ENCODE measurements at regions not wholly inside any gene's neighbourhood (a gene's known extent, or its start where the extent isn't known, plus 50 kb on each side); places are given as distances from the start of the nearest gene placed in this dataset.

- no peak for DNase-seq (ENCODE audit: low read depth in 2 of 3, low spot score in 2 of 3)
These were observed 139.0 kb downstream of the IRX1 start for GRCh38 chr5:3734632-3735031.

- no peak for DNase-seq (ENCODE audit: low read depth in 2 of 3, low spot score in 2 of 3)
These were observed 140.8 kb downstream of the IRX1 start for GRCh38 chr5:3736466-3736865.

DNA sequence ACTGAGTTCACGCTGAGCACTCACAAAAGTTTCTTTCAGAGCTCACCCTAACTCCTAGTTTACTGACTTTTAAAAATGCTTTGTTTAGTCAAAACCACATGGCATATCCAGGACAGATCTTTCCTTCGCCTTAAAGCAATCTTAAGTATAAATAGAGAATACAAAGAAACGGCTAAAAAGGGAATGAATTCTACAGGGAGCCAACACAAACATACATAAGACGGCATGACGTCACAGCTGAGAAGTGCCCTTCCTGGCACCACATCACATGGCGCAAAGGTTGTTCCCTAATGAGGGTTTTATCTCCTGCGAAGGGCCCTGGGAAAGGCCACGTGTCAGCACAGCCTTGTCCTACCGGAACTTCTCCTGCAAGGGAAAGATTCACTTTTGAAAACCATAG, 141.3 kb downstream of the IRX1 start:
- no peak for DNase-seq (ENCODE audit: low read depth in 2 of 3, low spot score in 2 of 3)

DNA sequence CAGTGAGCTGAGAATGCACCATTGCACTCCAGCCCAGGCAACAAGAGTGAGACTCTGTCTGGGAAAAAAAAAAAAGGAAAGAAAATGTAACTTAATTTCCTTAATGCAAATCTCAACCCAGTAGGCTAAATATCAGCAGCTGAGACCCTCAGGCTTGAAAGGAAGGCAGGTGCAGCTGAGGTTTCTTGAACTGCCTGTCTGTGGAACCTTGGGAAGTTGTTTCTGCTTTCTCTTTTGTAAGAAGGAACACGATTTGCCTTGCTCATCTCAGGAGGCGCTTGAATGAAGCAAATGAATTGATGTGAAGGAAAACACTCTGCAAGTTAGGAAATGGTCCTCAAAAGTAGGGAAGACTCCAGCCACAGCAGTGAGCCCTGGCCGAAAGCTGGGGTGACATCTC, 143.3 kb downstream of the IRX1 start:
- DNase-seq (ENCODE audit: low read depth in 2 of 3, low spot score in 2 of 3) = no peak

DNA sequence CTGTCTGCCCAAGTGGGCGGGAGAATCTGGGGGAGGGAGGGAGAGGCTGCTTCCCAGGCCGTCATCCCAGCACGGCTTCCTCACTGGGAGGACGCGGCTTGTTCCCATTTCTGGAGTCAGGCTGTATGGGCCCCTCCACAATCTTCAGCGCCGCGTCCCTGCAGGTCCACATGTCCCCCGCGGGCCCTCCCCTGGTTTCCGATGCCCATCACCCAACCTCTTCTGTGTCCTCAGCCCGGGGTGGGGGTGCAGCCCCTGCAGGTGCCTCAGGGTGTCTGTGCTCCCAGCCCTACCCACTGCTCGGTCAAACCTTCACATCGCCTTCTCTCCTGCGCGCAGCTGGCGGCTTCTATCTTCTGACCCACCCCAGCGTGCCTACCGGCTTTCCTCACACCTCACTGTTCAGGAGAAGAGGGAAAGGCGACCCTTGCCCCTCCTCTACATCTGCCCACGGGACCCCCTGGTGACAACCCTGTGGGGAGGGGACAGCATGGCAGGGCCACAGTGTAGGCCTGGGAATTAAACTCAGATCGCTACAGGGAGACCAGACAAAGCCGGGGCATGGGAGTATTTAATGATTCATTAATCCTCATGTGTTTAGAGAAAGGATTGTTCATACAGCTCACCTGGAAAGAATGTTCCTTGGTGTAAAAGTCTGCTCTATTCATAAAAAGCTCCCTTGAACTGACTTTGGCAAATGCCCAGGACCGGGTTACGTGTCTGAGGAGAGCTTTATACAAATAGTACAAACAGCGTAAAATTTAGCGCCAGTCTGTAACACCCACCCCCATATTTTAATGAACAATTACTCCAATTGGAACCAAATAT, 145.1 kb downstream of the IRX1 start:
- no peak for DNase-seq (ENCODE audit: low read depth in 2 of 3, low spot score in 2 of 3)

GRCh38 chr5:3741374-3741770, 145.7 kb downstream of the IRX1 start:
- DNase-seq (ENCODE audit: low read depth in 2 of 3, low spot score in 2 of 3) = no peak

DNA sequence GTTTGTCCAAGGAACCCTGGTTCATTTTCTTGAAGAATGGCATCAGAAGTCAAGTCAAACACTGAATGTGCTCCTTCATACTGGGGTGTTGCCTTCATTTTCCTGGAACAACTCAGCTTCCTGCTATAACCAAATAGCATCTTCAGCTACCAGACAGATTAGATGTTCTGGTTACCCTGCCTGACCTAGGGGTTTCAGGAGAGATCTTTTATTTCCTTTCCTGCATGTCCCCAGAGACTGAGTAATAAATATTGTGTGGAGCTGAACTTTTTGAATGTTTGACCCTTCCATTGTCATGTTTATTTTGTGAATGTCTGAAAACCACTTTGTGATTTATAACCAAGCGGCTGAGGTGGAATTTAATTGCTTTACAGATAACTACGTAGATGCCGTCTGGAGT, 147.1 kb downstream of the IRX1 start:
- DNase-seq (ENCODE audit: low read depth in 2 of 3, low spot score in 2 of 3) = no peak

- no peak for DNase-seq (ENCODE audit: low read depth in 2 of 3, low spot score in 2 of 3)
These were observed 156.2 kb downstream of the IRX1 start for GRCh38 chr5:3751846-3752245.

DNA sequence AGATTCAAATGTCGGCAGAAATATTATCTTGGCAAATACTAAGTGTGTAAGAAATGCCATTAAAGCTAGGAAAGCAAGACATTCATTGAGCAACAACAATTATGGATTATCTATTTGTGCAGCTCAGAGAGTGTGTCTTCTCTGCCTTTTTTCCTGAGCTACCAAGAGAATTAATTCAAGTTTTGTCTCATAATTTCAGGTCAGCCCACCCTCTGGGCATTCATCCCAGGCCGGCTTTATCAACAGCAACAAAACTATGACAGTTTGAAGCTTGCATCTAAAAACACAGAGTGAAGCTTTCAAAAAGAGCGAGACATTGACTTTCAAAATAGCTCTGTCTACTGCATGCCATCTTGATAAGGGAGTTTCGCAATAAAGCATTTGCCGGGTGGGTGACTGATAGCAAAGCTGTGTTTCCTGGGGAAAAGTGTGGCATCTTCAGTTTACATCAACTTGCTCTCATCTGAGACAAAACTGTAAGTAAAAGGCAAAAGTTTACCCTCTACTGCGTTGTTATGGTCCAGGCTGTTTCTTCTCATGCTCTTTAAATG, 182.4 kb downstream of the IRX1 start:
- peak in 1 of 3 donors; percentile 33 for DNase-seq (ENCODE audit: low read depth in 2 of 3, low spot score in 2 of 3)

GRCh38 chr5:3778945-3779344, 183.3 kb downstream of the IRX1 start:
- no peak for DNase-seq (ENCODE audit: low read depth in 2 of 3, low spot score in 2 of 3)

- DNase-seq (ENCODE audit: low read depth in 2 of 3, low spot score in 2 of 3) = no peak
These were observed 184.6 kb downstream of the IRX1 start for GRCh38 chr5:3780278-3780677.

DNA sequence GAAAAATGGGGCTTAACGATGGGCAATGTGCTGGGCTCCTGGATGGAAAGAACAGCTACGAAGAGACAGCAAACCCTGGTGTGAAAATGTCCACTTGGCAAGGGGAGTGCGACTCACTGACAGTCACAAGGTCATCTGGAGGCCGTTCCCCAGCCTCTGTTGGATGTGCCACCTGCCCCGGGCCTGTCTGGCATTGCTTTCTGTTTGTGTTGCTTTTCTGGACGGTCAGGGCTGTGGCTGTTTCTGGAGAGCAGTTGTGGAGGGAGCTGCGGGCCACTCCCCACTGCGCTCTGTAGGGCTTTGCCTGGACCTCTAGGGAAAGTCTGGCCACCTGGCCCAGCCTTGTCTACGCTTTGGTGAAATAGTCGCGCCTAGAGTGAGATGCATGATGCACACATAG, 185.3 kb downstream of the IRX1 start:
- no peak for DNase-seq (ENCODE audit: low read depth in 2 of 3, low spot score in 2 of 3)

DNA sequence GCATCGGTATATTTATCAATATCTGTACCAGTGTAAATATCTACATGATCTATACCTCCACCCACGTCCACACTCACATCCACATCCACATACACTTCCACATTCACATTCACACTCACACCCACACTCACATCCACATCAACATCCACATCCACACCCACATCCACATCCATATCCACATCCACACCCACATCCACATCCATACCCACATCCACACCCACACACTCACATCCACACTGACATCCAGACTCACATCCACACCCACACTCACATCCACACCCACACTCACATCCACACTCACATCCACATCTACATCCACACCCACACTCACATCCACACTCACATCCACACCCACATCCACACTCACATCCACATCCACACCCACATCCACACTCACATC, 189.2 kb downstream of the IRX1 start:
- no peak for DNase-seq (ENCODE audit: low read depth in 2 of 3, low spot score in 2 of 3)

- no peak for DNase-seq (ENCODE audit: low read depth in 2 of 3, low spot score in 2 of 3)
These were observed 190.5 kb downstream of the IRX1 start for GRCh38 chr5:3786165-3786564.

DNA sequence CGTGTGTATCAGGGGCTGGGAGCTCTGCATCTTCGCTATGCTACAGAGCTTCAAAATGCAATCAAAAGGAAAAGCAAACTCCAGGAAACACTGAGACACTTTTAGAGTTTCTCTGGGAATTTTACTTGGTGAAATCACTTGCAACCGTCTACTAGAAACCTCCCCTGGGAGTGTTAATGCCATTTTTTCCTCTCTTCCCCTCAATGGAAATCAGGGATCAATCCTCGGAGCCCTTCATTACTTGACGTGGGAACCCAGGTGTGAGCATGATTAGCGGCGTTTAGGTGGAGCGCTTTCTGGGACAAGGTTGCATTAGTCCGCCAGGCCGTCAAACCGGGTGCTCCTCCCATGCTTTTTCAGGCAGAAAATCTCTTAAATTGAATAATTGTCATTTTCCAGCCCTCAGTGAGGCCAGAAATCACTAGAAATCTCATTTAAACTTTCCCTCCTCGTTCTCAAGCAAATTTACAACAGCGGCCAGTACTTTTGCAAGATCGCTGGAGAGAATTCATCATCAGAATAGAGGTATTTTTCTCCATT, 191.3 kb downstream of the IRX1 start:
- no peak for DNase-seq (ENCODE audit: low read depth in 2 of 3, low spot score in 2 of 3)

DNA sequence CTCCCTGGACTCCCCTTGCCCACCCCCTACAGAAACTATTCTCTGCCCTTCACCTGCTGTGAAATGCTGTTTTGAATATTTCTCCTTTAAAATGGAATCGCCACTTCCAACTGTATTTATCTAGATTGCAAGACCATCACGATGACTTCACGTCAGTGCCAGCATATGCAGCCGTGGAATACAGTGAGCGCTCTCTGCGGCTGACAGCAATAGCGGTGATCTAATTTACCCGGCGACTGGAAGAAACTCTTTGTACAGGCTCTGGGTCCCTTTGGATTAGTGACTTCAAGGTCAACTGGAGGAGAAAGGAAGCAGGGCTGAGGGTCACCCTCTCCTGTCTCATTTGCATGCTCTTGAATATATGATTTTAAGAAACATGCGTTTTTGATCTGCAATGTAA, 192.0 kb downstream of the IRX1 start:
- no peak for DNase-seq (ENCODE audit: low read depth in 2 of 3, low spot score in 2 of 3)

DNA sequence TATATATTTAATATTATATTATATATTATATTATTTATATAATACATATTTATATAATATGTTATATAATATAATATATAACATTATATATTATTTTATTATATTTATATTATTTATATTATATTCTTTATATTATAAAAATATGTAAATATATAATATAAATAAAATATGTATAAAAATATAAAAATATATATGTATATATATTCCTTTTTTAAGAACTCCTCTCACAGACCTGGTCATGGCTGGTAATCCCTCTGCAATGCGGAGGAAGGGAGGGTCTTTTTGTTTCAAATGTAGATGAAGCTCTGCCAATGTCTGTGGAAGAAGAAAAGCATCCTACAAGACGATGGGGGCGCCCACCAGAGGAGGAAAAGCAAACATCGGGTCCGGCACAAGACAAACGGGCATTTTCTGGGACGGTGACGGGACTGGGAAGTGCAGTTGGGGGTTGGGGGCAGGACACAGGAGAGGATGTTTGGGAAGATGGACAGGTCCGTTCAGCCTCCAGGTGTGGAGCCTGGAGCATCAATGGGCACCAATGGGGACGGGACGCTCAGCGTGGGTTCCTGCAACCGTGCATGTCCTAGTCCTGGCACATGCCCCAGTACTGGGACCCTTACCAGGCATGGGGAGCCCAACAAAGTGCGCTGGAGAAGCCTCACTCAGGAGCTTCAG, 194.0 kb downstream of the IRX1 start:
- no peak for DNase-seq (ENCODE audit: low read depth in 2 of 3, low spot score in 2 of 3)

DNA sequence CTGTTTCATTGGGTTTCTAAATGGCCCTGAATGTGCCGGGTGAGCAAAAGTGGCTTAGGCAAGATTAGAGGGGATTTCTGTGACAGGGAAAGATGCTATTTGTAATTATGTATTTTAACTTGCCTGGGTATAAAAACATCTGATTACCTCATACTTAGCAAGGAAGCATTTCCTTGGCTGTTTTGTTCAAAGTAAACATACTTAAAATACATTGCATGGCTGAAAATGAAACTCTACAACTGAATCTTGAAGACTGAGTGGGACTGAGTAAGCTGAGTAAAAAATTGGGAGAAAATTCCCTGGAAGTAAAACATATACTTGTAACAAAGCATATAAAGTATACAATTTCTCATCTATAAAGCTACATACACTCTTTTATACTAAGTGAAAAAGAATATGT, 197.5 kb downstream of the IRX1 start:
- no peak for DNase-seq (ENCODE audit: low read depth in 2 of 3, low spot score in 2 of 3)

GRCh38 chr5:3794611-3795010, 199.0 kb downstream of the IRX1 start:
- no peak for DNase-seq (ENCODE audit: low read depth in 2 of 3, low spot score in 2 of 3)

- no peak for DNase-seq (ENCODE audit: low read depth in 2 of 3, low spot score in 2 of 3)
These were observed 201.1 kb downstream of the IRX1 start for GRCh38 chr5:3796736-3797135.

DNA sequence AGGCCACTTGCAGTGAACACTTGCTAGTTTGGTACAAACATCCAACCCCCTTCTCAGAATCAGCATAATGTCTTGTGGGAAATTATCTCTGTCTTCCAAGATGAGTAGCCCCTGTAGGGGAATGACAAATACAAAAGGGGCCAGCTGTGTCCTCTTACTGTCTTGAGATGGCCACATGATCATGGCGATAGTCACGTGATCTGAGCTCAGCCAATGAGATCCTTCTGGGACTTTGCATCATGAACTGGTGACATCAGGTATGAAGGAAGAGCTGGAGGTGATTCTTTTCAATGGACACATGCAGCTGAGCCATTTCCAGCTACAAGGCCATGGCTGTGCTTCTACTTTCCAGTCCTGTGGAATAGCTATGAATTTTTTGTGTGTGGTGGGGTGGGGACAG, 206.3 kb downstream of the IRX1 start:
- DNase-seq (ENCODE audit: low read depth in 2 of 3, low spot score in 2 of 3) = no peak

GRCh38 chr5:3809455-3809854, 213.8 kb downstream of the IRX1 start:
- DNase-seq (ENCODE audit: low read depth in 2 of 3, low spot score in 2 of 3) = no peak

All from hematopoietic multipotent progenitor cell (in vitro differentiated cells).